K562 (cell line): ENCODE measurements at regions not wholly inside any gene's neighbourhood (a gene's known extent, or its start where the extent isn't known, plus 50 kb on each side); places are given as distances from the start of the nearest gene placed in this dataset.

Experiments used
- ATAC-seq: fragments of 200-7000 bp; cut with Tn5 transposase; 3 replicates; pipeline ENCODE4 v1.9.1; 2020; ENCODE audit warnings: moderate library complexity
- BruUV-seq: library from RNA; stranded (reverse); fragments of 400-500 nt; replicated peaks from 2 replicates; lab custom pipeline; 2021; lab: Mats Ljungman, UMichigan
- CTCF ChIA-PET: fragments of 300-600 bp; formaldehyde crosslinking; extraction: SDS; loops from one replicate; lab custom pipeline; 2021; ENCODE audit warnings: low intra/inter-chr PET ratio; lab: Yijun Ruan, JAX
- POLR2A ChIA-PET: fragments of 300-600, 350-650 bp; sonication (Branson Sonifier 250); formaldehyde crosslinking; extraction: SDS; loops from one replicate; lab custom pipeline; 2021; ENCODE audit warnings: antibody characterized with exemption, inconsistent platforms; lab: Yijun Ruan, JAX
- DNase-seq, 4 experiments: peaks; one replicate each; pipeline versions ENCODE4 v3.0.0 to v3.0.0-alpha.2; 2011 to 2018; ENCODE audit warnings: low spot score in 3 of 4, mixed read lengths in 3 of 4; ENCODE audit errors: extremely low read depth in 1 of 4
- FAIRE-seq: peaks from 2 replicates; lab custom pipeline; 2011; peaks lifted over from hg19 to GRCh38; lab: Jason Lieb, UNC
- H2AFZ ChIP-seq: 2 replicates; pipeline ENCODE4 v1.6.0; 2011; ENCODE audit warnings: low read depth, low read length, control low read depth, inconsistent platforms
- H3K27ac ChIP-seq: fragments of 200-600 bp; 3 replicates; pipeline ENCODE4 v1.8.0; 2011; ENCODE audit warnings: low read depth, mild to moderate bottlenecking, control low read depth, inconsistent platforms, low read length, moderate library complexity, mixed read lengths; ENCODE audit errors: extremely low read depth
- H3K27me3 ChIP-seq, 2 experiments: fragments of 300-600 bp in 1 of 2; 2 replicates in 1 of 2; 3 replicates in 1 of 2; pipeline versions ENCODE4 v1.6.0 to v1.8.0; 2011; ENCODE audit warnings: inconsistent platforms in 2 of 2, low read length in 2 of 2, mild to moderate bottlenecking in 1 of 2, mixed read lengths in 1 of 2, moderate library complexity in 1 of 2; ENCODE audit not compliant: control insufficient read depth in 2 of 2, insufficient read depth in 2 of 2
- H3K36me3 ChIP-seq: fragments of 300-600 bp; 3 replicates; pipeline ENCODE4 v1.8.0; 2011; ENCODE audit warnings: mild to moderate bottlenecking, low read length, inconsistent platforms; ENCODE audit not compliant: control insufficient read depth, insufficient read depth
- H3K4me1 ChIP-seq, 2 experiments: fragments of 200-600 bp in 1 of 2; replicated peaks in 1 of 2; 2 replicates in 1 of 2; 3 replicates in 1 of 2; pipeline versions ENCODE4 v1.5.1 to v1.8.0; 2011; ENCODE audit warnings: inconsistent platforms in 2 of 2, low read length in 2 of 2, mild to moderate bottlenecking in 1 of 2, mixed read lengths in 1 of 2, moderate library complexity in 1 of 2; ENCODE audit not compliant: control insufficient read depth in 2 of 2, insufficient read depth in 2 of 2
- H3K4me2 ChIP-seq: 2 replicates; pipeline ENCODE4 v1.6.1; 2011; ENCODE audit warnings: low read length, control low read depth, inconsistent platforms, mixed read lengths; ENCODE audit not compliant: insufficient read depth
- H3K4me3 ChIP-seq: fragments of 200-600 bp; sonication (generic), shearing (Covaris generic); 2 replicates; pipeline ENCODE4 v1.5.1; 2016; ENCODE audit warnings: control low read depth, inconsistent platforms
- H3K79me2 ChIP-seq: fragments of 200-600 bp; 3 replicates; pipeline ENCODE4 v1.8.0; 2011; ENCODE audit warnings: low read length, inconsistent platforms; ENCODE audit not compliant: control insufficient read depth, insufficient read depth
- H3K9ac ChIP-seq, 2 experiments: 2 replicates each; pipeline versions ENCODE4 v1.6.0 to v1.6.1; 2011; ENCODE audit warnings: low read depth in 2 of 2, low read length in 2 of 2, control low read depth in 1 of 2, inconsistent platforms in 1 of 2, mild to moderate bottlenecking in 1 of 2, mixed read lengths in 1 of 2; ENCODE audit not compliant: insufficient read depth in 1 of 2
- H3K9me1 ChIP-seq: one replicate; pipeline ENCODE4 v1.6.0; 2011; ENCODE audit warnings: inconsistent platforms, mild to moderate bottlenecking, low read length, moderate library complexity; ENCODE audit not compliant: control insufficient read depth, insufficient read depth
- H3K9me3 ChIP-seq: replicated peaks from 2 replicates; pipeline ENCODE4 v1.5.1; 2011; ENCODE audit warnings: low read depth, low read length, inconsistent platforms; ENCODE audit not compliant: control insufficient read depth, insufficient read depth
- H4K20me1 ChIP-seq: replicated peaks from 2 replicates; pipeline ENCODE4 v1.6.1; 2011; ENCODE audit warnings: low read length, inconsistent platforms, mixed read lengths; ENCODE audit not compliant: control insufficient read depth, insufficient read depth
- CHD4 ChIP-seq: fragments of 200-600 bp; sonication (generic); IDR thresholded peaks from 3 replicates; pipeline ENCODE4 v1.6.1; 2012; ENCODE audit warnings: low read depth, mild to moderate bottlenecking, mixed read lengths, low read length, inconsistent platforms; ENCODE audit not compliant: insufficient read depth, insufficient replicate concordance, poor library complexity, severe bottlenecking
- PHTF2 ChIP-seq: fragments of 250-450 bp; sonication (Bioruptor Pico); IDR thresholded peaks from 2 replicates; pipeline ENCODE4 v1.5.0; 2021; ENCODE audit warnings: mild to moderate bottlenecking
- SP1 ChIP-seq: sonication (generic); formaldehyde crosslinking; IDR thresholded peaks from 2 replicates; pipeline ENCODE4 v1.8.1; 2022; ENCODE audit warnings: mild to moderate bottlenecking, missing genetic modification reagents
- TAF9B ChIP-seq: fragments of 450-650 bp; IDR thresholded peaks from 2 replicates; pipeline ENCODE4 v1.6.1; 2018; ENCODE audit warnings: mild to moderate bottlenecking; ENCODE audit not compliant: partially characterized antibody
- YY1 ChIP-seq, 3 experiments: IDR thresholded peaks; 2 replicates each; pipeline ENCODE4 v1.6.1; 2011; ENCODE audit warnings: low read length in 2 of 3, mild to moderate bottlenecking in 2 of 3, moderate library complexity in 2 of 3, borderline replicate concordance in 1 of 3, control low read depth in 1 of 3, low read depth in 1 of 3; ENCODE audit not compliant: insufficient read depth in 3 of 3, insufficient replicate concordance in 2 of 3, control insufficient read depth in 1 of 3, insufficient read length in 1 of 3; ENCODE audit errors: extremely low read depth in 1 of 3
- ZFX ChIP-seq: sonication (generic); formaldehyde crosslinking; IDR thresholded peaks from 2 replicates; pipeline ENCODE4 v1.8.0; 2022; ENCODE audit warnings: mild to moderate bottlenecking, missing genetic modification reagents, moderate library complexity
- ZNF212 ChIP-seq: fragments of 450-650 bp; formaldehyde crosslinking; IDR thresholded peaks from 2 replicates; pipeline ENCODE4 v1.4.0; 2020; ENCODE audit warnings: mild to moderate bottlenecking
- ZNF217 ChIP-seq: sonication (generic); formaldehyde crosslinking; IDR thresholded peaks from 2 replicates; pipeline ENCODE4 v1.8.0; 2022; ENCODE audit warnings: mild to moderate bottlenecking, missing genetic modification reagents
- ZNF707 ChIP-seq: fragments of 250-450 bp; sonication (Bioruptor Pico); conservative IDR thresholded peaks from 2 replicates; pipeline ENCODE4 v1.8.0; 2022; ENCODE audit warnings: inconsistent platforms, mild to moderate bottlenecking, moderate library complexity
- WGBS: fragments of 100-300 bp; shearing (Covaris generic); methylation state at CpG from one replicate; pipeline ENCODE4 v1.1.6; 2016; ENCODE audit warnings: low coverage, mixed read lengths; ENCODE audit not compliant: insufficient coverage; ENCODE audit errors: missing lambda C conversion rate; 5-methylcytosine and 5-hydroxymethylcytosine counted together
- in situ Hi-C: fragments of 300-500 bp; cut with MboI; formaldehyde crosslinking; loops from 4 replicates; pipeline ENCODE4 v1.15.0; 2018; ENCODE audit warnings: inconsistent platforms, mixed read lengths
- intact Hi-C: fragments of 100-400 bp; cut with micrococcal nuclease; formaldehyde crosslinking; loops from 2 replicates; pipeline ENCODE4 v1.14.2; 2022
- TF ChIP-seq, protein P1 (sequence below): fragments of 450-650 bp; IDR thresholded peaks from 2 replicates; pipeline ENCODE4 v1.6.1; 2016; ENCODE audit warnings: missing biosample characterization, missing genetic modification characterization
- TF ChIP-seq, protein P2 (sequence below): fragments of 250-450 bp; sonication (Bioruptor Pico); IDR thresholded peaks from 2 replicates; pipeline ENCODE4 v1.8.0; 2021; ENCODE audit warnings: mild to moderate bottlenecking, moderate library complexity
- TF ChIP-seq, protein P3 (sequence below), 3 experiments: fragments of 200-800 bp in 1 of 3; sonication (Bioruptor generic) in 1 of 3; sonication (generic) in 1 of 3; formaldehyde crosslinking in 1 of 3; IDR thresholded peaks; 2 replicates each; pipeline versions ENCODE4 v1.6.1 to v1.8.0; 2016 to 2022; ENCODE audit warnings: mild to moderate bottlenecking in 2 of 3, missing compliant biosample characterization in 2 of 3, missing genetic modification characterization in 2 of 3, missing genetic modification reagents in 1 of 3
- TF ChIP-seq, protein P4 (sequence below): conservative IDR thresholded peaks from 2 replicates; pipeline ENCODE4 v1.6.1; 2011; ENCODE audit warnings: low read depth, mild to moderate bottlenecking, low read length; ENCODE audit not compliant: control insufficient read depth
- TF ChIP-seq, protein P5 (sequence below): fragments of 450-650 bp; IDR thresholded peaks from one replicate; pipeline ENCODE4 v1.6.1; 2018; ENCODE audit warnings: mild to moderate bottlenecking, moderate library complexity; ENCODE audit not compliant: partially characterized antibody

DNA sequence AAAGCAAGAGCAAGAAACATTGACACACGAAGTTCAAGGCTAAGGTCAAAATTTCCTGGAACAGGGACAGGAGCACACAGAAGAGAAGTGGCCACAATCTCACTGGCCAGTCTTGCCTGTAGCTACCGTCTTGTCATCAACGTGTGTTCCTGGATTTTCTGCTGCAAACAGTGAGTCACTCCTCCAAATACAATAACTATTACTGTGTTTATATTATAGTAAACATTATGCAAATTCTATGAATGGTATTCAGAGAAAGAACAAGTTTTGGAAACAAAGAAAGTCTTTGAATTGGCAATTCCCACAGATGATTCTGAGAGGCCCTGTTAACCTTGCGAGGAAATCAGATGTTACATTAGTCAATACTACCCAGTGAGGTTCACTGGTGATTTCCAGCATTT lies 220.5 kb downstream of the FAM43A start:
- peaks cover 4 to 33% of the 10 kb centered on the region in 2 experiments; a peak in 3 of 5 replicates for H3K27me3 ChIP-seq
- no peaks in the 10 kb centered on the region for H3K36me3 ChIP-seq
- TF ChIP-seq, protein P1, sequence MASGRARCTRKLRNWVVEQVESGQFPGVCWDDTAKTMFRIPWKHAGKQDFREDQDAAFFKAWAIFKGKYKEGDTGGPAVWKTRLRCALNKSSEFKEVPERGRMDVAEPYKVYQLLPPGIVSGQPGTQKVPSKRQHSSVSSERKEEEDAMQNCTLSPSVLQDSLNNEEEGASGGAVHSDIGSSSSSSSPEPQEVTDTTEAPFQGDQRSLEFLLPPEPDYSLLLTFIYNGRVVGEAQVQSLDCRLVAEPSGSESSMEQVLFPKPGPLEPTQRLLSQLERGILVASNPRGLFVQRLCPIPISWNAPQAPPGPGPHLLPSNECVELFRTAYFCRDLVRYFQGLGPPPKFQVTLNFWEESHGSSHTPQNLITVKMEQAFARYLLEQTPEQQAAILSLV (tag), result no peak
- TF ChIP-seq, protein P2, sequence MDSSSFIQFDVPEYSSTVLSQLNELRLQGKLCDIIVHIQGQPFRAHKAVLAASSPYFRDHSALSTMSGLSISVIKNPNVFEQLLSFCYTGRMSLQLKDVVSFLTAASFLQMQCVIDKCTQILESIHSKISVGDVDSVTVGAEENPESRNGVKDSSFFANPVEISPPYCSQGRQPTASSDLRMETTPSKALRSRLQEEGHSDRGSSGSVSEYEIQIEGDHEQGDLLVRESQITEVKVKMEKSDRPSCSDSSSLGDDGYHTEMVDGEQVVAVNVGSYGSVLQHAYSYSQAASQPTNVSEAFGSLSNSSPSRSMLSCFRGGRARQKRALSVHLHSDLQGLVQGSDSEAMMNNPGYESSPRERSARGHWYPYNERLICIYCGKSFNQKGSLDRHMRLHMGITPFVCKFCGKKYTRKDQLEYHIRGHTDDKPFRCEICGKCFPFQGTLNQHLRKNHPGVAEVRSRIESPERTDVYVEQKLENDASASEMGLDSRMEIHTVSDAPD (CRISPR knock-in tag), result no peak
- no peak for TF ChIP-seq ZNF217 (CRISPR knock-in tag)
- TF ChIP-seq CHD4, result no peak
- TF ChIP-seq, protein P3, sequence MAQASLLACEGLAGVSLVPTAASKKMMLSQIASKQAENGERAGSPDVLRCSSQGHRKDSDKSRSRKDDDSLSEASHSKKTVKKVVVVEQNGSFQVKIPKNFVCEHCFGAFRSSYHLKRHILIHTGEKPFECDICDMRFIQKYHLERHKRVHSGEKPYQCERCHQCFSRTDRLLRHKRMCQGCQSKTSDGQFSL (CRISPR knock-in tag; IDR thresholded peaks at IDR 0.05), result no peak
- TF ChIP-seq, protein P3 (tag; IDR thresholded peaks at IDR 0.05), result no peak
- TF ChIP-seq, protein P4, sequence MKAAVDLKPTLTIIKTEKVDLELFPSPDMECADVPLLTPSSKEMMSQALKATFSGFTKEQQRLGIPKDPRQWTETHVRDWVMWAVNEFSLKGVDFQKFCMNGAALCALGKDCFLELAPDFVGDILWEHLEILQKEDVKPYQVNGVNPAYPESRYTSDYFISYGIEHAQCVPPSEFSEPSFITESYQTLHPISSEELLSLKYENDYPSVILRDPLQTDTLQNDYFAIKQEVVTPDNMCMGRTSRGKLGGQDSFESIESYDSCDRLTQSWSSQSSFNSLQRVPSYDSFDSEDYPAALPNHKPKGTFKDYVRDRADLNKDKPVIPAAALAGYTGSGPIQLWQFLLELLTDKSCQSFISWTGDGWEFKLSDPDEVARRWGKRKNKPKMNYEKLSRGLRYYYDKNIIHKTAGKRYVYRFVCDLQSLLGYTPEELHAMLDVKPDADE, result no peak
- TF ChIP-seq TAF9B, result no peak
- no peak for TF ChIP-seq ZNF212 (CRISPR knock-in tag)
- TF ChIP-seq PHTF2 (CRISPR knock-in tag), result no peak
- no peak for TF ChIP-seq ZNF707 (CRISPR knock-in tag)
- no peak for TF ChIP-seq SP1 (CRISPR knock-in tag)
- TF ChIP-seq ZFX (CRISPR knock-in tag), result no peak
- TF ChIP-seq YY1 (IDR thresholded peaks at IDR 0.05; ENCODE audit: borderline replicate concordance in 1 of 3, control insufficient read depth in 1 of 3, extremely low read depth in 1 of 3, insufficient read depth in 3 of 3, insufficient read length in 1 of 3, insufficient replicate concordance in 2 of 3, low read depth in 1 of 3, low read length in 2 of 3), result no peak
- TF ChIP-seq, protein P5, sequence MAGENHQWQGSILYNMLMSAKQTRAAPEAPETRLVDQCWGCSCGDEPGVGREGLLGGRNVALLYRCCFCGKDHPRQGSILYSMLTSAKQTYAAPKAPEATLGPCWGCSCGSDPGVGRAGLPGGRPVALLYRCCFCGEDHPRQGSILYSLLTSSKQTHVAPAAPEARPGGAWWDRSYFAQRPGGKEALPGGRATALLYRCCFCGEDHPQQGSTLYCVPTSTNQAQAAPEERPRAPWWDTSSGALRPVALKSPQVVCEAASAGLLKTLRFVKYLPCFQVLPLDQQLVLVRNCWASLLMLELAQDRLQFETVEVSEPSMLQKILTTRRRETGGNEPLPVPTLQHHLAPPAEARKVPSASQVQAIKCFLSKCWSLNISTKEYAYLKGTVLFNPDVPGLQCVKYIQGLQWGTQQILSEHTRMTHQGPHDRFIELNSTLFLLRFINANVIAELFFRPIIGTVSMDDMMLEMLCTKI, result no peak
- no peak overlapping the region for H3K4me2 ChIP-seq
- ATAC-seq (no peak), DNase-seq (no peak), FAIRE-seq (no peak)
- H2AFZ ChIP-seq, result no peak overlapping the region
- ChIA-PET POLR2A (no interaction called here), CTCF (no interaction called here)
- H3K9ac ChIP-seq, result no peak overlapping the region
- H3K27ac ChIP-seq, result no peak overlapping the region
- no TSS peak for BruUV-seq
- H3K79me2 ChIP-seq, result no peaks in the 10 kb centered on the region
- in situ Hi-C loops, result no loop called here
- H3K9me3 ChIP-seq, result no peaks in the 10 kb centered on the region
- no peaks in the 10 kb centered on the region for H3K9me1 ChIP-seq
- intact Hi-C loops, result no loop called here
- no peaks in the 10 kb centered on the region for H4K20me1 ChIP-seq
- H3K4me1 ChIP-seq, result no peaks in the 10 kb centered on the region
- WGBS, result 0% methylated on average over 4 of the region's 4 CpGs
- no peak overlapping the region for H3K4me3 ChIP-seq
